ENCODE measurements at regions not wholly inside any gene's neighbourhood (a gene's known extent, or its start where the extent isn't known, plus 50 kb on each side); places are given as distances from the start of the nearest gene placed in this dataset.

DNA sequence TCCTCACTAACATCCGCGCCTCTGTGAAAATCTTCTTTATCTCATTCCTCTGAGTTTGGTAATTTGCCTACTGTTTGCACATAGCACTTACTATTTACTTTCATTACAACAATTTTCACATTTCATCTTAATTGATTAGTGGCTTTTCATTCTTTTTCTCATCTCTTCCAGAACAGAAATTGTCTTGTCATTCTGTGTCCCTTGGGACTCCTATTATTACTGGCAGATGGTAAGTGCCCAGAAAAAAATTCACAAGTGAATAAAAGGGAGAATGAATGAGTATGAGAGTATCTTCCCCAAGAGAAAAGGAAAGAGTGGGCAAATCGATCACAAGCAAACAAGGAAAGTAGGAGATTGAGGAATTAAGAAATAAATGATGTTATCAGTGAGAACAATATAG, 876.1 kb downstream of the TLE4 start:
- DNase-seq (ENCODE audit: low read depth) = no peak
- H3K36me3 ChIP-seq (ENCODE audit: control insufficient read depth, insufficient read depth, low read length) = no peaks in the 10 kb centered on the region
- no peaks in the 10 kb centered on the region for H3K27me3 ChIP-seq (ENCODE audit: control insufficient read depth, insufficient read depth, low read length)
- no peak for TF ChIP-seq CTCF (IDR thresholded peaks at IDR 0.05; ENCODE audit: insufficient read depth, low read length, poor library complexity, severe bottlenecking)
- H3K4me3 ChIP-seq (ENCODE audit: low read depth, low read length) = no peak overlapping the region

GRCh38 chr9:80440724-80441123, 869.0 kb downstream of the TLE4 start:
- H3K36me3 ChIP-seq (ENCODE audit: control insufficient read depth, insufficient read depth, low read length) = no peaks in the 10 kb centered on the region
- H3K4me3 ChIP-seq (ENCODE audit: low read depth, low read length) = no peak overlapping the region
- TF ChIP-seq CTCF (IDR thresholded peaks at IDR 0.05; ENCODE audit: insufficient read depth, low read length, poor library complexity, severe bottlenecking) = no peak
- H3K27me3 ChIP-seq (ENCODE audit: control insufficient read depth, insufficient read depth, low read length) = no peaks in the 10 kb centered on the region
- no peak for DNase-seq (ENCODE audit: low read depth)

DNA sequence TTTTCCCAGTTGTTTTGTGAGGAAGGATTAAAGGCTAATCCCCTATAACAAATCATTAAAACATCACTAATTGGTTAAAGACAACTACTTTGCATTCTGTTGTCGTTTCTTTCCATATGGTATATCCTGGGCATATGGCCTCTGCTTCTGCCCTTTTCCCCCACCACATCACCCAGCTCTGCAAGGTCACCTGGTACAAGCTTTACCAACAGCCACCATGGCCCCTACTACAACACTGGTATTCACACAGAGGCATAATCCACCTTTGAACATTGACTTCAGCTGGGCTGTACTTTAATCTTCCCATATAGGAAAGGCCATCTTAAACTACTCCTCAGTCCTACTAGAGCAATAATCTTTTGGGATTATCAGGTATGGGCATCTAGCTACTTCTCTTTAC, 866.1 kb downstream of the TLE4 start:
- H3K36me3 ChIP-seq (ENCODE audit: control insufficient read depth, insufficient read depth, low read length) = no peaks in the 10 kb centered on the region
- H3K27me3 ChIP-seq (ENCODE audit: control insufficient read depth, insufficient read depth, low read length) = no peaks in the 10 kb centered on the region
- no peak for TF ChIP-seq CTCF (IDR thresholded peaks at IDR 0.05; ENCODE audit: insufficient read depth, low read length, poor library complexity, severe bottlenecking)
- DNase-seq (ENCODE audit: low read depth) = no peak
- H3K4me3 ChIP-seq (ENCODE audit: low read depth, low read length) = no peak overlapping the region

DNA sequence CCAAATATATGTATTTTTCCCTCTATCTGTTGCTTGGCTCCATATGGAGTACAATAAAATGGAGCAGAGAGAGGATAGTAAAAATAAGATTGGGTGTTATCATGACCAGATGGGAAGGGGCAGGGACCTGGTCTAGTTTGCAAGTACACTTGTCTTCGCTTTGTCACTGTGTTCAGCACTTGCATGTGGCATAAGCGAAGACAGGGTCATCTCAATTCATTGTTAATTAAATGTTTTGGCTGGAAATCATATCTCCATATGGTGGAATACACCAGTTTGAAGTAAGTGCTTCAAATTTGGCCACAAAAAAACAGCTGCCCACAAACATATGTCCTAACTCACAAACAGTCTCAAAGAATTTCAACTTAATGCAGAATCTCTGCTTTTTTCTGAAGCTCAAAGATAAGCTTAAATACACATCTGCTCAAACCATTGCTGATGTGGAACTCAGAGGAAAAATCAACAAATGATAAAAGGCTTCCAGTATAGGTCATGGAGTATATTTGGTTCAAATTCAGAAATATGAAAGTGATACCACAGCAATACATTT, 865.4 kb downstream of the TLE4 start:
- no peaks in the 10 kb centered on the region for H3K36me3 ChIP-seq (ENCODE audit: control insufficient read depth, insufficient read depth, low read length)
- DNase-seq (ENCODE audit: low read depth) = no peak
- H3K27me3 ChIP-seq (ENCODE audit: control insufficient read depth, insufficient read depth, low read length) = no peaks in the 10 kb centered on the region
- no peak for TF ChIP-seq CTCF (IDR thresholded peaks at IDR 0.05; ENCODE audit: insufficient read depth, low read length, poor library complexity, severe bottlenecking)
- no peak overlapping the region for H3K4me3 ChIP-seq (ENCODE audit: low read depth, low read length)

GRCh38 chr9:80435591-80435990, 863.8 kb downstream of the TLE4 start:
- no peak for TF ChIP-seq CTCF (IDR thresholded peaks at IDR 0.05; ENCODE audit: insufficient read depth, low read length, poor library complexity, severe bottlenecking)
- Histone ChIP-seq H3K36me3 (ENCODE audit: control insufficient read depth, insufficient read depth, low read length) (no peaks in the 10 kb centered on the region), H3K4me3 (ENCODE audit: low read depth, low read length) (no peak overlapping the region), H3K27me3 (ENCODE audit: control insufficient read depth, insufficient read depth, low read length) (no peaks in the 10 kb centered on the region)
- DNase-seq (ENCODE audit: low read depth) = no peak

GRCh38 chr9:80426992-80427391, 855.2 kb downstream of the TLE4 start:
- no peak overlapping the region for H3K4me3 ChIP-seq (ENCODE audit: low read depth, low read length)
- no peaks in the 10 kb centered on the region for H3K36me3 ChIP-seq (ENCODE audit: control insufficient read depth, insufficient read depth, low read length)
- DNase-seq (ENCODE audit: low read depth) = no peak
- TF ChIP-seq CTCF (IDR thresholded peaks at IDR 0.05; ENCODE audit: insufficient read depth, low read length, poor library complexity, severe bottlenecking) = no peak
- no peaks in the 10 kb centered on the region for H3K27me3 ChIP-seq (ENCODE audit: control insufficient read depth, insufficient read depth, low read length)

Measured in kidney epithelial cell (primary cell).